GM12801 (cell line): ENCODE measurements at regions not wholly inside any gene's neighbourhood (a gene's known extent, or its start where the extent isn't known, plus 50 kb on each side); places are given as distances from the start of the nearest gene placed in this dataset.

Experiments
- CTCF ChIP-seq: IDR thresholded peaks from one replicate; pipeline ENCODE4 v1.5.1; 2011; ENCODE audit warnings: control low read depth; ENCODE audit not compliant: insufficient read length; ENCODE audit errors: extremely low read depth

- TF ChIP-seq CTCF: no peak
Measured at GRCh38 chr1:56435434-56436262, 143.7 kb downstream of the PLPP3 start.

- no peak for TF ChIP-seq CTCF
Measured at GRCh38 chr1:56434740-56435139, 144.6 kb downstream of the PLPP3 start.

GRCh38 chr1:56434025-56434424, 145.3 kb downstream of the PLPP3 start:
- no peak for TF ChIP-seq CTCF

- no peak for TF ChIP-seq CTCF
Measured at GRCh38 chr1:56433056-56433577, 146.2 kb downstream of the PLPP3 start.

- TF ChIP-seq CTCF: no peak
Measured at GRCh38 chr1:56432166-56432971, 147.0 kb downstream of the PLPP3 start.

GRCh38 chr1:56430141-56430839, 149.1 kb downstream of the PLPP3 start:
- TF ChIP-seq CTCF: no peak

GRCh38 chr1:56429288-56429687, 150.1 kb downstream of the PLPP3 start:
- TF ChIP-seq CTCF: no peak
